Gastroesophageal sphincter (tissue), 4 donors: ENCODE measurements at regions not wholly inside any gene's neighbourhood (a gene's known extent, or its start where the extent isn't known, plus 50 kb on each side); places are given as distances from the start of the nearest gene placed in this dataset.

ENCODE experiments used
- ATAC-seq: fragments of 150-250 bp; one replicate; pipeline ENCODE4 v1.9.1; 2016; ENCODE audit warnings: mild to moderate bottlenecking, moderate library complexity
- H3K27ac ChIP-seq, 4 donors: fragments of 200-600 bp; sonication (generic) in 3 of 4; 1 replicate in 3 of 4; 2 replicates in 1 of 4; pipeline ENCODE4 v1.5.1; 2016 to 2019
- H3K27me3 ChIP-seq: fragments of 200-600 bp; sonication (generic); one replicate; pipeline ENCODE4 v1.5.1; 2019
- H3K36me3 ChIP-seq, 2 donors: fragments of 200-600 bp; sonication (generic); one replicate each; pipeline ENCODE4 v1.5.1; 2019; ENCODE audit warnings: control low read depth in 1 of 2
- H3K4me1 ChIP-seq, 3 donors: fragments of 200-600 bp; sonication (generic); 1 replicate in 2 of 3; 2 replicates in 1 of 3; pipeline ENCODE4 v1.5.1; 2016 to 2019; ENCODE audit warnings: control low read depth in 2 of 3
- H3K4me3 ChIP-seq, 2 donors: fragments of 200-600 bp; sonication (generic); one replicate each; pipeline ENCODE4 v1.5.1; 2019; ENCODE audit warnings: mild to moderate bottlenecking in 1 of 2, moderate library complexity in 1 of 2
- H3K9me3 ChIP-seq, 3 donors: fragments of 200-600 bp; sonication (generic); one replicate each; pipeline ENCODE4 v1.5.1; 2017 to 2019; ENCODE audit warnings: control low read depth in 2 of 3
- CTCF ChIP-seq, 4 experiments: fragments of 200-600 bp in 2 of 4; fragments of 450-650 bp in 2 of 4; sonication (generic) in 1 of 4; IDR thresholded peaks; one replicate each; pipeline ENCODE4 v1.5.1; 2017 to 2019; ENCODE audit warnings: antibody characterized with exemption in 4 of 4, mild to moderate bottlenecking in 2 of 4, moderate library complexity in 2 of 4
- EP300 ChIP-seq: sonication (generic); formaldehyde crosslinking; IDR thresholded peaks from one replicate; pipeline ENCODE4 v1.6.1; 2017; ENCODE audit warnings: antibody characterized with exemption, mild to moderate bottlenecking
- POLR2A ChIP-seq, 2 donors: fragments of 450-650 bp; IDR thresholded peaks; one replicate each; pipeline ENCODE4 v1.6.1; 2017; ENCODE audit warnings: antibody characterized with exemption in 2 of 2, mild to moderate bottlenecking in 2 of 2, moderate library complexity in 1 of 2
- POLR2AphosphoS5 ChIP-seq: sonication (generic); formaldehyde crosslinking; IDR thresholded peaks from one replicate; pipeline ENCODE4 v1.6.1; 2017; ENCODE audit warnings: antibody characterized with exemption
- WGBS, 2 donors: methylation state at CpG; one replicate each; pipeline ENCODE4 v1.1.5; 2018; ENCODE audit warnings: low coverage in 1 of 2; 5-methylcytosine and 5-hydroxymethylcytosine counted together

DNA sequence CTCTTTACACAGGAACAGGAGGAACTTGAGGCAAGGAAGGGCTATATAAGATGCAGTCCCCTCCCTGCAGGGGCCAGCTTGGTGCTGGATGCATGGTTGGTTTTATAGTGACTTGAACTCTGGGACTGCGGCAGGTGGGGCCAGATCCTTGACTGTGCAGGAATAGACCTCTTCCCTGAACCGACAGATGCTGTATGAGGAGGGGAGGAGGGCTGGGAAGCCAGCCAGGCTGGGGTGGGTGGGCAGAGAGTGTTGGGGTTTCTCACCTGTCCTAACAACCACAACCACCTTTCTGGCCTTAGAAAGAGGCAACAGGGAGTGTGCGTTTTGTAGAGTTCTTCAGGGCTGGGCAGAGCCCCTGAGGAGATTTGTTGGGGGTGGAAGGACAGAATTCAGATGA lies 798.1 kb downstream of the KCNJ18 start:
- Histone ChIP-seq H3K27ac (no peak overlapping the region), H3K4me1 (no peaks in the 10 kb centered on the region), H3K4me3 (no peak overlapping the region), H3K36me3 (no peaks in the 10 kb centered on the region), H3K27me3 (peaks cover 4% of the 10 kb centered on the region), H3K9me3 (peaks cover 0 to 30% (median 0%) of the 10 kb centered on the region in 3 donors)
- ATAC-seq = no peak
- WGBS, 2 donors = 20 to 33% methylated on average over 1 to 2 of the region's 3 CpGs
- TF ChIP-seq EP300 (no peak), CTCF (IDR thresholded peaks at IDR 0.05) (no peak), POLR2AphosphoS5 (no peak), POLR2A (IDR thresholded peaks at IDR 0.05) (no peak)

DNA sequence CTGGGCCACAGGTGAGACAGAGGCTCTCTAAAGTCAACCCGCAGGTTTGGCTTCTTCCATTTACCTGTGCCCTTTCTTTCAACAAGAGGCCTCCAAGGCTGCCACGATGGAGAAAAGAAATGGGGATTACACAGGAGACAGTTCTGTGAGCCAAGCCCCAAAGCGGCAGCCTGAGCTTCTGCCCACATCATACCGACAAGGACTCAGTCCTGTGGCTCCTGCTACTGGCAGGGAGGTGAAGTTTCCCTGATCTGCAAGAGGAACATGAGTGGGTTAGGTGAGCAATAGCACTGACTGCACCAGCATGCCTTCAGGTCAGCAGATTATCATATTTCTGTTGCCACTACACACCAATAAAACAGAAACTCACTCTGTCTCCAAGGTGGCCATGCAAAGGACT lies 800.0 kb downstream of the KCNJ18 start:
- 30% methylated on average over 2 of the region's 4 CpGs; no CpG with 5 or more reads in 1 of the 2 donors for WGBS, 2 donors
- no peaks in the 10 kb centered on the region for H3K4me1 ChIP-seq
- no peaks in the 10 kb centered on the region for H3K36me3 ChIP-seq
- peaks cover 4% of the 10 kb centered on the region for H3K27me3 ChIP-seq
- H3K4me3 ChIP-seq = no peak overlapping the region
- no peak overlapping the region for H3K27ac ChIP-seq
- no peak for ATAC-seq
- peaks cover 0 to 27% (median 0%) of the 10 kb centered on the region in 3 donors for H3K9me3 ChIP-seq
- TF ChIP-seq POLR2AphosphoS5 (no peak), EP300 (no peak), CTCF (IDR thresholded peaks at IDR 0.05) (no peak), POLR2A (IDR thresholded peaks at IDR 0.05) (no peak)

- Histone ChIP-seq H3K4me3 (no peak overlapping the region), H3K36me3 (no peaks in the 10 kb centered on the region), H3K9me3 (peaks cover 0 to 9% (median 0%) of the 10 kb centered on the region in 3 donors), H3K4me1 (no peaks in the 10 kb centered on the region), H3K27ac (no peak overlapping the region), H3K27me3 (no peaks in the 10 kb centered on the region)
- no peak for TF ChIP-seq POLR2AphosphoS5
- no peak for ATAC-seq
- WGBS, 2 donors = 76 to 79% methylated on average over 5 of the region's 5 CpGs
These were observed 804.1 kb downstream of the KCNJ18 start for GRCh38 chr17:22496450-22496849.

- TF ChIP-seq EP300 (no peak), POLR2AphosphoS5 (no peak), CTCF (IDR thresholded peaks at IDR 0.05) (no peak), POLR2A (IDR thresholded peaks at IDR 0.05) (no peak)
- H3K27me3 ChIP-seq = no peaks in the 10 kb centered on the region
- peaks cover 0 to 17% (median 0%) of the 10 kb centered on the region in 3 donors for H3K9me3 ChIP-seq
- 67 to 92% methylated on average over 1 to 2 of the region's 5 CpGs for WGBS, 2 donors
- H3K4me1 ChIP-seq = no peaks in the 10 kb centered on the region
- H3K36me3 ChIP-seq = no peaks in the 10 kb centered on the region
- no peak for ATAC-seq
- no peak overlapping the region for H3K4me3 ChIP-seq
- H3K27ac ChIP-seq = no peak overlapping the region
These were observed 811.1 kb downstream of the KCNJ18 start for GRCh38 chr17:22503322-22503899.

- Histone ChIP-seq H3K27ac (no peak overlapping the region), H3K36me3 (no peaks in the 10 kb centered on the region), H3K4me3 (no peak overlapping the region), H3K4me1 (no peaks in the 10 kb centered on the region), H3K27me3 (no peaks in the 10 kb centered on the region), H3K9me3 (peaks cover 0 to 17% (median 0%) of the 10 kb centered on the region in 3 donors)
- no peak for ATAC-seq
- WGBS, 2 donors = 79 to 85% methylated on average over 4 to 6 of the region's 10 CpGs
- TF ChIP-seq POLR2AphosphoS5 (no peak), CTCF (IDR thresholded peaks at IDR 0.05) (no peak), POLR2A (IDR thresholded peaks at IDR 0.05) (no peak), EP300 (no peak)
These were observed 813.3 kb downstream of the KCNJ18 start for GRCh38 chr17:22505660-22506059.
